AML-193 (cell line): ENCODE measurements at regions not wholly inside any gene's neighbourhood (a gene's known extent, or its start where the extent isn't known, plus 50 kb on each side); places are given as distances from the start of the nearest gene placed in this dataset.
"Not testable (repeated sequence)": the region's sequence is repeated elsewhere in the genome, so short reads cannot be mapped to it uniquely, and the experiment has no call there.

Source experiments
- DNase-seq, 2 experiments: peaks; one replicate each; lab custom pipeline; 2025; lab: John Stamatoyannopoulos, UW

DNA sequence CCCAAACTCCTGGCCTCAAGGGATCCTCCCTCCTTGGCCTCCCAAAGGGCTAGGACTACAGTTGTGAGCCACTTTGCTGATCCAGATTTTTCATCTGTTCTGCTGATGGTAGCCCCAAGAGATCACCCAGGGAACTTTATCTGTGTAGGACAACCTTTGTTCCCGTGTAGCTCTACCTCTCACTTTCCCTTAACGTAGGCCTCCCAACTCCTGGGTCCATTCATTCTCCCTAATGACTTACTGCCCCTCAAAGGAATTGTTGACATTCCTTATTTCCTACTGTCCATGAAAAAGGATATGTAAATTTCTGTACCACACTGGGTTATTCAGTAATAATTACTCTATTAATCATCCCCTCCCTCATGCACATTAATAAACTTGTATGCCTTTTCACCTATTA, 51.0 kb upstream of the PHF24 start:
- no peak for DNase-seq

DNA sequence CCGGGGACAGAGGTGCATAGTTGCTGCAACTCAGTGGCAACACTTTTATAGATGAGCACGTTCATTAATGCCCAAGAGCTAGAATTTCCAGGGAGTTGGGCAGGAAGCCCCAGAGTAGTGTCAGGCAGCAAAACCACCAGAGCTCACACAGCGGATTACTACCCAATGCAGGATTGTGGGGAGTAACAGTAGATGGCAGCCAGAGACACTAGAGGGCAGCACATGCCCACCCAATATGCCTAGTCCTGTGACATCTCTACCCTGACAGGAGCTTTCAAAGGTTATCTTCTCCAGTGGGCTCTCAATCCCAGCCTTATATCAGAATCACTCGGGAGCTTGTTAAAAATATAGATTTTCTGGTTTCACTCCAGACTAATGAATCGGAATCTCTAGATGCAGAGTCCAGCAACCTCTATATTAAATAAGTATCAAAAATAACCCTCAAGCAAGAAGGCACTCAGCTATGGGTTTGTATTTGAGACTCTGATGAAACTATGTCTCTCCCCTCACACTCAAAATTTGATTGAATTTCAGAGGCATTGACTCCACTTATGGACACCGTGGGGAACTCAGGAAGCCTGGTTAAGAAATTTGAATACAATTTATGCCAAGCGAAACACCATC, 58.4 kb upstream of the PHF24 start:
- peak; percentile 65 to 67 for DNase-seq

DNA sequence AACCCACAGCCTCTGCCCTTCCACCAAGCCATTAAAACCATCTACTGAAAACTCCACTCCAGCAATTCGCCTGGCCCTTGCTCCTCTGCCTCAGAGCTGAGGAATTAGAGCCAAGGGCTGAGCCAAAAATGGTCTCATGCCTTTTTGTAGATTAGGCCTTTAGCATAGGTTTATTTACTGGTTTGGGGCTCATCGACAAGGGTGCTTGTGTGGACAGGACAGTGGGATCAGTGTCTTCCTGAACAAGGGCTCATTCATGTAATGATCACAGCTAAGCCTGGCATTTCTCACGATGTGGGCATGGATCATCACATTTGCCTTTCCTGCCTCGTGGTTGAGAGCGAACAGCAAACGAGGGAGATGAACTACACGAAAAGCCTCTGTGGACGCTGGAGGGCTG, 59.2 kb upstream of the PHF24 start:
- no peak for DNase-seq

DNA sequence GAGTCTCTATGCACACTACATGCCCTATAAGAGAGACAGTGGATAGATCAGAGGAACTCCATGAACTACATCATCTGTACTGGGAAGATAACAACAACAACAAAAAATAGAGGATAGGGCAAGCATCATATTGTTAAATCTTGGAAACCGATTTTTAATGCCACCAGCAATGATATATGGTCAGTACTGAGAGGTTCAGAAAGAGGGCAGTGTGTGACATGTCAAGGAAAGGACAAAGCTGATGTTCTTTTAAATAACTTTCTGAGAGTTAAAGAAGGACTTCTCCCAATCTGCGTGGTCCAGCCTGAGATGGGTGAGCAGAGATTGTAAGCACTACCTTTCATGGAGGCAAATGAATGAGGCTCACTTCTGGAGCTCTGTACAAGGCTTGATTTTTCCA, 62.0 kb upstream of the PHF24 start:
- DNase-seq = peak; percentile 13 to 22

DNA sequence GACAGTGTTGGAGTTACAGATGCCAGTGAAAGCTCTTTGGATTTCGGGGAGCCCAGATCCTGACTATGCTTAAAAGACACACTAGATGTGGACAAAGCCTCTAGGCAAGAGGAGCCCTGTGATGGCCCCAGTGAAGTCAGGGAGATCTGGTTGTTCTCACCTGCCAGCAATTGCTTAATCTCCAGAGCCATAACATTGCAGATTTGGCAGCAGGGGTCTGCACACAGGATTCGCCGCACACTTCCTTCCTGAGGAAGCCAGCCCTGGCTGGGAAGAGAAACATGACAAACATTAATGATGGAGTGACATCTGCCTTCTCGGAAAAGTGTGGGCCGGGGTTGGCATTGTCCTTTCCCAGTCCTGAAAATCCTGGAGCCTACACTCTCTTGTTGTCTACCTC, 65.2 kb upstream of the PHF24 start:
- DNase-seq = no peak

DNA sequence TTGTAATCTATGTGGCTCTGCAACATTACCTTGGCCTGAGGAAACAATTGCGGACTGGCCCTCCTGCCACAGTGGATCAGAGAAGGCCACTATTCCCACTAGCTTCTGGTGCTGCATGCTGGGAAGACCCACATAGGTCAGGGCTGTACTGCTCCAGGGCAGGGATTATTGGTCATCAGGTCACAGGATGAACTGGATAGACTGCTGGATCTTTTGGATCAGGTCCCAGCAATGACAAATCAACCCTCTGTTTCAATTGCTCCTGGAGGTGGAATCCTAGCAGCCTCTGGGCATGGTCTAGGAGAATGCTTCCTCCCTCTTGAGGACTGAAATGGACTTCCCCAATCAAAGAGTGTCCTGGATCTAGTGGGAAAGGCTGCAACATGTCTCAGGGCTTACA, 66.7 kb upstream of the PHF24 start:
- DNase-seq = no peak

DNA sequence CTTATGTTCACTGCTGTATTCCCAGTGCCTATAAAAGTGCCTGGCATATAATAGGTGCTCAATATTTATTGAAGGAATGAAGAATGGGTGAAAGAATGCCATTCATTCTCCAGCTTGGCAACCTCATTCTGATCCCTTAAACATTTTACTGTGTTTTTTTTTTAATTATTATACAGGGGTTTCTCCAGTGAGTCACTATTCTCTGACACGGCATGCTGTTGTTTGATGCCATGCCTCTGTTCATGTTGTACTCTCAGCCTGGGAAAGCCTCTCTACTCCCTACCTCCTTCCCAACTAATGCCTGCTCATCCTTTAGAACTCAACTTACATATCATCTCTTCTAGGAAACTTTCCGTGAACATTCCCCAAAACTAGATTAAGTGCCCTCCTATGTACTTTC, 70.2 kb upstream of the PHF24 start:
- no peak for DNase-seq

DNA sequence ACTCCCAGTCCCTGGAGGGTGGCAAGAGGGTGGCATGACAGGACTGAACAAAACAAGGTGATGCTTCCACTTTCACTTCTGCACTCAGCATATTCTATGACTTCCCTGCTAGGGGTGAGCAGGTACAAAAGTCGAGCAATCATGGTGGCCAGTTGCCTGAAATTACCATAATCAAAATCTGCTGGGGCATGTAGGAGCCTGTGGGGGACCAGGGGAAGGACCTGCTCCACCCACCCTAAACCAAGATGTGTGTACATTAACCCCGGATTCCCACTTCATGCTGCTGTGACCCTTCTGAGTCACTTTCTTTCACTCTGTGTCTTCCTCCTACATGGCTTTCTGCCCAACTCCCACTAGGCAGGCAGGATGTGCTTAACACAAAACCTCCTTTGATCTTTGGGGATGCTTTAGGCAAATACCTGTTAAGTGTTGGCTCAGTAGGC, 73.3 kb upstream of the PHF24 start:
- no peak for DNase-seq

DNA sequence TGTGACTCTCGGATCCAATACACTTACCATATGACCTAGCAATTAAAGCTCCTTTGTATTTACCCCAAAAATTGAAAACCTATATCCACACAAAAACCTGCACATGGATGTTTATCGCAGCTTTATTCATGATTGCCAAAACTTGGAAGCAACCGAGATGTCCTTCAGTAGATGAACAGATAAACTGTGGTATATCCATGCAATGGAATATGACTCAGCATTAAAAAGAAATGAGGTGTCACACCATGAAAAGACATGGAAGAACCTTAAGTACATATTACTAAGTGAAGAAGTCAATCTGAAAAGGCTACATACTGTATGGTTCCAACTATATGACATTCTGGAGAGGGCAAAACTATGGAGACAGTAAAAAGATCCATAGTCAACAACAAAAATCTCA, 82.0 kb upstream of the PHF24 start:
- no peak for DNase-seq

DNA sequence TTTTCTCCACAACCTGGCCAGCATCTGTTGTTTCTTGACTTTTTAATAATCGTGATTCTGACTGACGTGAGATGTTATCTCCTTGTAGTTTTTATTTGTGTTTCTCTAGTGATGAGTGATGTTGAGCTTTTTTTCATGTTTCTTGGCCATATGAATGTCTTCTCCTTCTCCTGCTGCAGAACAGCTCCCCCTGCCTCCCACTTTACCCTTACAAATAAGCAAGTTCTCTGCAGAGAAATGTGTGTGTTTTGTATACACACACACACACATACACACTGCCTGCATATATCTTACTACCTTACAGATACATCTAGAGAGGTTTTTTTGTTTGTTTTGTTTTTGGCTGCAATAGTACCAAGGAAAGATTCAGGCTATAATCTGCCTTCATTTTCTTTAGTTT, 88.7 kb upstream of the PHF24 start:
- peak; percentile 29 to 31 for DNase-seq

DNA sequence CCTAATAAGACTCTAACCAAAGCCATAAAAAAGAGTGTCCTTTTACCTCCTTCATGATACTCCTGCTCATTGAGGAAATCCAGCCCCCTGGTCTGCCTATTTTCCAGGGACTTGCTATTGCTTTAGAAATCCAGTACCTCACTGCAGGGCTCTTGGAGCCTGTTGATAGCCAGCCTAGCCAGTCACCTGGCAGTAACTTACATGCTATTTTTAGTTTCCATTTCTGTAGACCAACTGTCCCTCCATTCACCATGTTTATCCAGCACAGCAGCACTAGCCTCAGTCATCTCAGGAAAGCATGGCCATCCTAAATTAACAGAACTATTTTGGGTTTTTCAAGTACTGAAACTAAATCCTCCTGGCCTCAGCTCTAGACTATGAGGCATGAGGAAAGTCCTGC, 91.5 kb upstream of the PHF24 start:
- no peak for DNase-seq

DNA sequence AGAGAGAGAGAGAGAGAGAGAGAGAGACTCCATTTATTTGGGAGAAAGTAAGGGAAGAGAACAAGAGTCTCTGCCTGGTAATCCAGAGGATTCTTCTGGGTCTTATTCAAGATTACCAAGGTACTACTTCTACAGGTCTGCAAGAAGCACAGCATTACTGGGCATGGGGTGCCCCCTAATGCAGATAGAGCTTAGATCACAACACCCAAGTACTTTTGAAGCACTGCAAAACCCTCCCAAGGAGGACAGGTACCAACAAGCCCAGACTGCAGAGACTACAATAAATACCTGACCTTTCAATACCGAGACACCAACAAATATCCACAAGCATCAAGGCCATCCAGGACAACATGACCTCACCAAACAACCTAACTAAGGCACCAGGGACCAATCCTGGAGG, 94.7 kb upstream of the PHF24 start:
- no peak for DNase-seq

DNA sequence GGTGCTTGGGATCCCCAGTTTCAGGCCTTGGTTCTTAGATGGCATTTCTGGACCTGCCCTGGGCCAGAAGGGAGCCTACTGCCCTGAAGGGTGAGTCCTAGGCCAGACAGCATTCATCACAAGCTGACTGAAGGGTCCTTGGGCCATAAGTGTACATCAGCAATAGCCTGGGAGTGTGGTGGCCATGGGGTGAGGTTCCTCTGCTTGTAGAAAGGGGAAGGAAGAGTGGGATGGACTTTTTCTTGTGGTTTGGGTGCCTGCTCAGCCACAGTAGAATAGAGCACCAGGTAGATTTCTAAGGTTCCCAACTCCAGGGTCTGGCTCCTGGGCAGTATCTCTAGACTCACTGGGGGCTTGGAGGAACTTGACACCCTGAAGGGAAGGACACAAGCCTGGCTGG, 95.2 kb upstream of the PHF24 start:
- DNase-seq = peak; percentile 7 to 22

DNA sequence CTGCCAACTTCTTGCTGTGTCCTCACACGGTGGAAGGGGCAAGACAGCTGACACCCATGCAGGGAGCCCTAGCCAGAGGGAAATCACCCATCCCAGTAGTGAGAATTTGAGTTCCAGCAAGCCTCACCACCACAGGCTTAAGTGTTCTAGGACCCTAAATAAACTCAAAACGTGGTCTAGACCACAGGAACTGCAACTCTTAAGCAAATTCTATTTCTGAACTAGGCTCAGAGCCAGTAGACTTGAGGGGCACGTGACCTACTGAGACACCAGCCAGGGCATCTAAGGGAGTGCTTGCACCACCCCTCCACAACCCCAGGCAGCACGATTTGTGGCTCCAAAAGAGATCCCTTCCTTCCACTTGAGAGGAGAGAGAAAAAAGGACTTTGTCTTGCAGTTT, 96.0 kb upstream of the PHF24 start:
- DNase-seq = peak in 1 of 2 experiments; percentile 8

DNA sequence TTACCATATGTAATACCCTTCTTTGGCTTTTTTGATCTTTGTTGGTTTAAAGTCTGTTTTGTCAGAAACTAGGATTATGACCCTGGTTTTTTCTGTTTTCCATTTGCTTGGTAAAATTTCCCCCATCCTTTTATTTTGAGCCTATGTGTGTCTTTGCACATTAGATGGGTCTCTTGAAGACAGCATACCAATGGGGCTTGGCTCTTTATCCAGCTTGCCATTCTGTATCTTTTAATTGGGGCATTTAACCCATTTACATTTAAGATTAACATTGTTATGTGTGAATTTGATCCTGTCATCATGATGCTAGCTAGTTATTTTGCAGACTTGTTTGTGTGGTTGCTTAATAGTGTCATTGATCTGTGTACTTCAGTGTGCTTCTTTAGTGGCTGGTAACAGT, 103.1 kb upstream of the PHF24 start:
- not testable (repeated sequence) for DNase-seq

DNA sequence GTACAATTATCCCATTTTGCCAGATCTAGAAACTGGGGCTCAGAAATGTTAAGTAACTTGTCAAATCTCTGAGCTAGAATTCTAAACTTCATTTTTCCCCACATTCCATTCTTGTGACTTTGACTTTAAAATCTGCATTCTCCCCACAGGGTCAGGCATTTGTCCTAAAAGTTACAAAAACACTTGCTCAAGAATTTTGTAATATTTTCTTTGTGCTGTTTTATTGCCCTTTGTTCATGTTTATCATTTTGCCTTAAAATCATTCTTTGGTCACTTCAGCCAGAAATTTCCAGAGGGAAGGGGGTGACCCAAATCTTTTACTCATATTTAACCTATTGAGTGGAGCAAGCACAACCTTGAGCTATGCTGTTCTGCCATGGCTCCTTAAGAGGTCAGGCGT, 120.1 kb upstream of the CCL21 start:
- no peak for DNase-seq

DNA sequence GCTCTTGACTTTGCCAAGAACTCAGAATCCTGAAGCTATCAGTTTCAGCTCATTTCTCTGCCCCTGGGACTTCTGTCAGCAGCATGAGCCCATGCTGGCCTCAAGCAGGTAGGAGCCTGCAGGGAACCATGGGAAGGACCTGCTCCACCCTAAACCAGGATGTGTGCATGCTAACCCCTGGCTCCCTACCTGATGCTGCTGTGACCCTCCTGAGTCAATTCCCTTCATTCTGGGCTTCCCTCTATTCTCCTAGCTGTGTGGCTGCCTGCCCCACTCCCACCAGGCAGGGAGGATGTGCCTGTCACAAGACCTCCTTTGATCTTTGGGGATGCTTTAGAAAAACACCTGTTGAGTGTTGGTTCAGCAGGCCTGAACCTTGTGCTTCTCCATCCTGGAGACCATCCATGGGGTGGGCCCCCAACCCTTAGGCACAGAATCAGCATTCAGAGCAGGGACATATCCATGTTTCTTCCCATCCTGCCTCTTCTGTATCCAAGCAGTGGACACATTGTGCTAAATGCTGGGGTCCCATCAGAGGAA, 117.1 kb upstream of the CCL21 start:
- DNase-seq = no peak

DNA sequence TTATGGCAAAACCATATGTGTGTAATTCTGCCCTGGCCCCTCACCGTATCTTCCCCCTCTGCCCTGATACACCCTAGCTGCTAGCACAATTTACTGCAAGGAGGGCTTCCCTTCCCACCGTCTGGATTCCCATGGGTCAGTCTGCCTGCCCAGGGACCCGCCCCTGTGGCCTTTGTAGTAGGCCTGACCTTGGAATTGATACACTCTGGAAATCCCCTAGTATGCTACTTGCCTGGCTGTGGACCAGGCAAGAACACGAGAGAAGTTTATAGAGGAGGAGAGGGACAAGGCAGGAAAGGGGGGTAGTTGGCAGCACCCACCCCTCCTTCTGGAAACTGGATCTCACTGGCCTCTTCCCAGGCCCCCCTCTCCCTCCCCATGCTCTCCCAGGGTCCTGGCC, 115.8 kb upstream of the CCL21 start:
- DNase-seq = no peak

DNA sequence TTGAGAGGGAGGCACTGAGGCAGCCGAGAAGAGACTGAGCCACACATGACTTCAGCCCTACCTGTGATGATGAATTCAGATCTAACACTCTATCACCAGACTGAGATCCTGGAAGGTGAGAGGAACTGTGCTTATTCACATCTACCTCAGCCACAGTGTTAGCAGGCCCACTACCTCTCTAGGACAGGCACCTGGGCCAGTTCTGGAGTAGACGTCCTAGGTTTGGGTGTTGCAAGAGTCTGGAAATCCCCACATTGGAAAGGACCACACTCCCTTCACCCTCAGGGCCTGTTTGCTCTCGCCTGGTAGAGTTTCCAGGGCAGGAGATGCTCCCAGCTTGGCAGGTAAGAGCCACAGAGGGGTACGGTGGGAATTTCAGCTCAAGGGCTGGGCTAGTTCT, 113.8 kb upstream of the CCL21 start:
- DNase-seq = no peak

DNA sequence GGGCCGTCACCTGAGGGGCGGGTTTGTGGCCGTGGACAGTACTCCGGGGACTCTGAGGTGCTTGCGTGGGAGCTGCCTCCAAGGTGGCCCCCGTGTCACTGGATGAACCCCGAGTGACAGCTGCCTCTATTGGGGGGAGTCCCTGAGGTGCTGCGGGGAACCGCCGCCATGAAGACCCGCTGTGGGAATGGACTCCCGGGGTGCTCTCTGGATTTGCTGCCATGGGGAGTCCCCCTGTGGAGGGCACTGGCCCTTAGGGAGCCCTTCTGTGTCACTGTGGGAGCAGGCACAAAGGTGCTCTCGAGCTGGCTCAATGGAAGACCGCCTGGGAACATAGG, 100.2 kb upstream of the CCL21 start:
- no peak for DNase-seq

DNA sequence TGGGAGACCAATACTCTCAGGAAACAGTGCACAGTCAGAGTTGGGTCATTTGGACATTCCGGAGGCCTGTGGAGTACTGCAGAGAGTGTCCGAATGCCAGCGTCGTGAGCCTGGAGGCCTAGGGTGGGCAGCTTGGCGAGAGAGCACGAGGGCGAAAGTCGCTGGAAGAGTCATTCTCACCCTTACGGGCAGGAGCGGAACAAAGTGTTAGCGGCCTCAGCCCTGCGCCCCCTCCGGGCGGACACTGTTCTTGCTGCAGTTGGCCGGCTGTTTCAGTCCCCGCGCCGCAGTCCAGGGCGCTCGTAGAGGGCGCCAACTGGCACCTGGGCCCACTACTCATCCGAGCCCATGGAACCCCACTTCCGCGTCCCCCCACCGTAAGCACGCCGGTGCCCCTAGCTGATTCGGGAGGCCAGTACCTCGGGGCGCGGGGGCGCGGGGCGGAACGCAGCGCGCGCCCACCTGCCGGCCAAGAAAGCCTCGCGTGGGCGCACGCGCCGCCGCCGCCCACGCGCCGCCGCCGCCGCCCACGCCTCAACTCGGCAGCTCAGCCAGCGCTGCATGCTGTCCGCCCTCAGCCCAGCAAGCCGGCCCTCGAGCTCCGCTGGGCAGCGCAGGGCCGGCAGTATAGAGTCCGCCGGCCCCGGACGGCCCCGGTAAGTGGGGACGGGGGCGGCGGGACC, 99.7 kb upstream of the CCL21 start:
- DNase-seq = no peak

DNA sequence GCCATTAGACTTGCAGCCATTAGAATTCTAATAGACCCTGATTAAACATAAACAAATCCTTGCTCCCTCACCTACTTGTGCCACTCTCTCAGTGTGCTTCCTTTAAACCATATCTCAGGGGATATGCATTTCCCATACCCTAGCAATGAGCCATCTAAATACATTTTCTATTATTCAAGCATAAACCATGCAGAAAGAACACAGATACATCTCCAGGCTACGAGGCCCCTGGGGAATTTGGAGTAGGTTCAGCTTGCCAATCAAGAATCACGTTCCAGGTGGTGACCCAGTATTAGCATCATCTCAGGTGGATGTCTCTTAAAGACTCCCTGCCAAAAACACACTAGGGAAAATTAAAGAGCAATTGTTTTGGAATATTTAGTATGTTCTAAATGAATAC, 93.0 kb upstream of the CCL21 start:
- DNase-seq = no peak

DNA sequence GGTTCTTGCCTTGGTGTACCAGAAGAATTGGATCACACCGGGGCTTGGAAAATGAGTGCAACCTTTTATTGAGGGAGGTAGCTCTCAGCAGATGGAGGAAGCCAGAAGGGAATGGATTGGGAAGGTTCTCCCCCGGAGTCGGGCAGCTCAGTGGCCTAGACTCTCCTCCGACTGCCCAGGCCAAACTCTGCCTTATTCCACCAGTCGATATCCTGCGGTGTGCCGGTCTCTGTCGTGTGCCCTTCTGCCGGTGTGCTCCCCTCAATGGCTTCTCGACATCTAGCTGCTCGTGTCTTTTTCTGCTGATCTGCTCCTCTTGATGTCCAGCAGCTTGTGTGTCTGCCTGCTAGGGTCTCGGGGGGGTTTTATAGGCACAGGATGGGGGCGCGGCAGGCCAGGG, 87.4 kb upstream of the CCL21 start:
- DNase-seq = no peak

DNA sequence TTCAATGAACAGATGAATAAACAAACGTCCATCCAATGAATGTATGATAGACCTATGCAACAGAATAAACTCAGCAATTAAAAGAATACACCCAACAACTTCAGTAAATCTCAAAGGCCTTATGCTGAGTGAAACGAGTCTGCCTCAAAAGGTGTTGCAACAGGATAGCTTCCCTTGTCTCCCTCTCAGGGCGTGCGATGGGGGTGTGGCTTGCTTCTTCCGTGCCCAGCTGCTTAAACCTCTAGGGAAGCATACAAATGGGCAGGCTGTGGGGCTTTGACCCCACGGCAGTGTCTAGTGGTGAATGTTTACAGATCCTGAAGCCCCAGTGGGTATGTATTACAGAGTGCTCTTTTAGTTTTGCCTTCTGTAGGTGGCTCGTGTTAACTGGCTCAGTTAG, 87.0 kb upstream of the CCL21 start:
- no peak for DNase-seq
